GM18511 (cell line): ENCODE measurements at regions not wholly inside any gene's neighbourhood (a gene's known extent, or its start where the extent isn't known, plus 50 kb on each side); places are given as distances from the start of the nearest gene placed in this dataset.

Source experiments
- ATAC-seq: cut with Tn5 transposase; IDR thresholded peaks from one replicate; pipeline ENCODE4 v1.9.1; 2021; ENCODE audit warnings: mild to moderate bottlenecking, moderate library complexity; ENCODE audit not compliant: unreplicated experiment

GRCh38 chr4:33606951-33607350, 2637.4 kb downstream of the ARAP2 start:
- ATAC-seq: no peak

DNA sequence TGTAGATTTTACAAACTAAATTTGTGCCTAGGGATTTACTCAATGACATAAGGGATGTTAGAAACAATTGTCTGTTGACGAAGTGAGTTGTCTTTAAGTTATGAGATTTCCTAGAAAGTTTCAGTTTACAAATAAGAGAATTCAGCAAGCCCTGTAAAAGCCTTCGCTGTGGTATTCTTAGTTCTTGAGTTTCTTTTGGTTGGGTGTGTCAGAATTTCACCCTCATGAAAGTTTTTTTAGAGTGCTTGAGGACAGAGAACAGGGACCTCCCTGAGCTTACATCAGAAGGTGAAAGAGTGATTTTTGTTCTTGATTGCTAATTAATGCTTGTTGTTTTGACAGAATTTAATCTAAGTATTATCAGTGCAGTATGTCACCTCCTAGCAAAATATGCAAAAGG, 2628.2 kb downstream of the ARAP2 start:
- no peak for ATAC-seq

DNA sequence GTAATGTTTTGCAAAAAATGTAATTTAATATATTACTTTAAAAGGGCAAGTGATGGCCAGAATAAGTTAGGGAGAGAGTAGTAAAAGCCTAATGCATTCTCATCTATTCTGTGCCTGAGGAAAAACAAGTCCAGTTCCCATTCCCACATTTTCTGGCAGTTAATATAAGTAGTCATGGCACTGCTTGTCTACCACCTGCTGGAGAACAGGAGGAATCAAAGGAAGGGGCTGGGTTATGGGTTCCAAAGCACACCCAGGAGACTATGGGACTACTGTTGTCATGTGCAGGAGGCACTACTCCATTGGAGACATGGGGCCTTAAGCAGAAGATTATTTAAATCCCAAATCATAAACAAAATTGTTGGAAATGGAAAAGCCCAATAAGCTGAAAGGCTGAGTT, 2618.6 kb downstream of the ARAP2 start:
- ATAC-seq: no peak

GRCh38 chr4:33626221-33626620, 2618.1 kb downstream of the ARAP2 start:
- no peak for ATAC-seq

DNA sequence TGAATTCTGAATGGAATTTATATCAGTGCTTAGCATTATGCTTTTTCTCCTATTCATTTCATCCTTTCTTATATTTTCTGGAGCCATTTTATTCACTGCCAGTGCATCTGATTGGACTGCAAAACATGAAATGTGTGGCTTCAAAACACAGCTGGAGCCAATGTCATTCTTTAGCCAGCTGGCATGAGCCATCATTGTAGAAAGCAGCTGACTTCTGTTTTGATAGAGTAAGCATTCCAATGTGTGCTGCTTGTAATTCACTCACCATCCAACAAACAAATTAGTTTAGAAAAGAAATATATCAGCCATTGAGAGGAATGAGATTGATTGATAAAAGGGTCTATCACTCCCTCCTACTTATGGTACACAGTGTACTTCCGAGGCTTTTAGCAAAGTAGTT, 2616.0 kb downstream of the ARAP2 start:
- ATAC-seq: no peak

- ATAC-seq: no peak
These were observed 2595.3 kb downstream of the ARAP2 start for GRCh38 chr4:33649015-33649414.

DNA sequence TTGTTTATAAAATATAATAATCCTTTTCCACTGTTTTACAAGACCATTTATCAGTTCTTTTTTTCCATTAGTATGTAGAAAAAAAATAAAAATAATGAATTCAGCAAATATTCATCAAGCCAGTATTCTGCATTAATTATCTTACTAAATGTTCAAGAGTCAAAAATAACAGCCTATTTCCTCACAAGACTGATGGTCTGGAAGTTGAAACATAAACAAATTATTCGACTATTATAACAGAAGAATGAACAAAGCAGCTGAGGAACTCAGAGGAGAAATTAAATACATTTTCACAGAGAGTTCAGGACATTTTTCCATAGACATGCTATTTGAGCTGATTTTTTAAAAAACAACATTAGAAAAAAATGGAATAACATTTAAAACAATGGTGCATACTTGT, 2594.8 kb downstream of the ARAP2 start:
- ATAC-seq: no peak

DNA sequence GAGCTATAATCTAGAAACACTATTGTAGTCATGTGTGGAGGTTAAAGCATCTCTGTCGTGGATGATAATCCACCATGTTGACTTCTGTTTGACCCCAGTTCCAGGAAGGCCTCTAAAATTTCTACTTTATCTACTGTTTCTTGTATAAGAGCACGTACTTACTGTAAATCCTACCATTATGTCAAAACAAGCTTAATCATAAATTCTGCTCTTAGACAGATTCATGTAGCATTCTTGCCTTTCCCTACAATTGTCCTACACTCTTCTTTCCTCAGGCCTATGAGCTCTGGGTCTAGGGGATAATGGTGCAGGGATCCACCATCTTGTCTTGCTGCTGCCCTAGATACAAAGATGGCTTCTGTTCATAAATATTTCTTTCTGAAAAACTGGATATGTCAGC, 2594.3 kb downstream of the ARAP2 start:
- no peak for ATAC-seq

GRCh38 chr4:33658971-33659370, 2585.3 kb downstream of the ARAP2 start:
- ATAC-seq: no peak

GRCh38 chr4:33661636-33662035, 2582.7 kb downstream of the ARAP2 start:
- no peak for ATAC-seq

DNA sequence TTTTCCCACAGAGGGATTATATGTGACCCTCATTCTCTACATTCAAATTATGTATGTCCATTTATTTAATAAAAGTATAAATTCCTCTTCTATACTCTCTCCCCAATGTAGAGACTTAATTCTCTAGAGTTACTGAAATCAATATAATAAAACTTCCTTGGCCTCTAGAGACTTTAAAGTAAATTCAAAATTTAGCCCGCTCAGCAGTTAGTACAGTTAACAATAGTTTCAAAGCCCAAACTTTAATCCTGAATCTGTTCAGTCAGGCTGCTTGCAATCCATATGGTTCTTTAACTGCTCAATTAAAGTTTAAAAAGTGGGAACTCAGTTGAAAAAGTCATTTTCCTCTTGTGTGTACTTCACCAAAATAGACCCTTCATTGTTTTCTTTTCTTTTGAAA, 2558.4 kb downstream of the ARAP2 start:
- ATAC-seq: no peak

GRCh38 chr4:33696041-33696440, 2548.3 kb downstream of the ARAP2 start:
- no peak for ATAC-seq

DNA sequence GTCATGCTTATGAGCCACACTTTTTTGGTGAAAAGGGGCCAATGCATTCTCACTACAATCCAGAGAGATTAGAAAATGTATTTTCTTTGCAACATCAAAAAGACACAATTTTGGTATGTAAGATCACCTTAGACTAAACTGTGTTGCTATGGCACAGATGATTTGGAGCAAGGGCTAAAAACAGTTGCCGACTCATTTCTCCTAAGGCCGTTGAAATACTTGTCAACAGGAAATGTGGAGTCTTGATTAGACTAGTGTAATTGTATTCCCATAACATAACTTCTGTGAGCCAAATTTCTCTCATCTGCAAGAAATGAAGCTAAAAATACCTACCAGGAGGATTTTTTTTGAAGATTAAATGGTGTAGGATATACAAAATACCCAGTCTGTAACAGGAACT, 2547.7 kb downstream of the ARAP2 start:
- ATAC-seq: no peak

GRCh38 chr4:33709247-33709646, 2535.1 kb downstream of the ARAP2 start:
- ATAC-seq: no peak

DNA sequence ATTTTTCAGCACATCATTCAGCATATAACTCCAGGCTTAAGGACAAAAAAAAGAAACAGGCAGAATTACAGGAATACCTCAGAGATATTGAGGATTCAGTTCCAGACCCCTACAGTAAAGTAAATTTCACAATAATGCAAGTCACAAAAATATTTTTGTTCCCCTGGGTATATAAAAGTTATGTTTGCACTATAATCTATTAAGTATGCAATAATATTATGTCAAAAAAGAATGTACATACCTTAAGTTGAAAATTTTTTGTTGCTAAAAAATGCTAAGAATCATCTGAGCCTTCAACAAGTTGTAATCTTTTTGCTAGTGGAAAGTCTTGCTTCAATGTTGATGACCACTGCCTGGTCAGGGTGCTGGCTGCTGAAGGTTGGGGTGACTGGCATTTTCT, 2532.5 kb downstream of the ARAP2 start:
- no peak for ATAC-seq

DNA sequence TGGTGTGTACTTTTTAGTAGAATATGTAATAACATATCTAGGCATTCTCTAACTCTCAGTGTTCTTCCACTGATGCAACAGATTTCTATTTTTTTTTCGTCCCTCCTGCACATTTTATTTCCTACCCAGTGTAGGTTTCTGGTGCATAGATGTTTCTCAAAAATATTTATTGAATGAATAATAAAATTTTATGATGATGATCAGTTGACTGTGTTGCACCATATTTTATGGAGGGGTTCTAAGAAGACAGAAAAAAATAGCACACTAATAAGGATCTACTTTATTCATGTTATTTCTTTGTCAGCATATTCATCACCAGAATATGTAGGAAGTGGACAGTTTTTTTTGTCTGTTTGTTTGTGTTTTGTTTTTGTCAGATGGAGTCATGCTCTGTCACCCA, 2529.3 kb downstream of the ARAP2 start:
- no peak for ATAC-seq

GRCh38 chr4:33715841-33716395, 2528.4 kb downstream of the ARAP2 start:
- ATAC-seq: no peak

DNA sequence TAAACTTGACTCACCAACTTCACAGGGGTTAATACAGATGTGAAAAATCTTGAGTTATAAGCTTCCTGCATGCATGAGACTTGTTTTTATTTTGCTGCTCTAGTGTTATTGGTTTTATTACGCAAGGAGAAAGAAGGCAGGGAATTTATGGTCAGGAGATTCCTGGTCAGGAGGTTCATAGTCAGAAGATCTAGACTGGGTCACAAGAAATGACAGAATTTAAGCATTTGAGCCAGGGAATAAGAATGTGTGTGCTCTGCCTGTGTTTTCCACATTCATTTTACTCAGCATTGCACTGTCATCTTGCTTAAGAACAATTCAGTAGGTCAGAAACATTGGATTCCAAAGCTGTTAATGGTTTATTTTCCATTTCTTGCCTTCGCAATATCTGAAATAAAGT, 2522.1 kb downstream of the ARAP2 start:
- no peak for ATAC-seq

GRCh38 chr4:33722800-33723516, 2521.4 kb downstream of the ARAP2 start:
- no peak for ATAC-seq

DNA sequence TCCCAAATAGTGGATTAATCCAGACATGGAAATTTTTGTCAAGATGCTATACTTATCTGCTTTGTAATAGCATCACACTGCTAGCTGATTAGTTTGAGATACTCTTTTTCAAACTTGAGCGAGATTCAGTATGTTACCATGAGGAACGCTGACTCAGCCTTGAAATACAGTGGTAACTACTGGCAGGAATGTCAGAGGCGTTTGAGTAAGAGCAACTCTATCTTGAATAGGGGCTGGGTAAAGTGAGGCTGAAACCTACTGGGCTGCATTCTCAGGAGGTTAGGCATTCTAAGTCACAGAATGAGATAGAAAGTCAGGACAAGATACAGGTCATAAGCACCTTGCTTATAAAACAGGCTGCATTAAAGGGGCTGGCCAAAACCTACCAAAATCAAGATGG, 2519.6 kb downstream of the ARAP2 start:
- no peak for ATAC-seq

DNA sequence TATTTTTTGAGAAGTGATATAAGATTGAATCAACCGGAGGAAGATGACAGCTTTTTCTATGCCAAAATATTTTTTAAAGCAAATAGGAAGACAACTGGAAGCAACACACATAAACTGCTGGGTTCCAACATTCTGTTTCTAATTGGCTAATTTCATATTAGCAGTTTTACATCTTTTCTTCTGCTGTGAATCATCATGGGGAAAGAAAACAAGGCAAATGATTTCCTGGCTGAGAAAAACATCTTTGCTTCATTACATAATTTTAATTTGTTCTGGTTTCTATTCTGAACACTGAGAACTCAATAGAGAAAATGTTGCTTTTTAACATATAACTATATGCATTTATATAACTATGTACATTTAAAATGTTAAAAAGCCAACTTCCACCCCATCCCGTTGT, 2518.5 kb downstream of the ARAP2 start:
- ATAC-seq: no peak

DNA sequence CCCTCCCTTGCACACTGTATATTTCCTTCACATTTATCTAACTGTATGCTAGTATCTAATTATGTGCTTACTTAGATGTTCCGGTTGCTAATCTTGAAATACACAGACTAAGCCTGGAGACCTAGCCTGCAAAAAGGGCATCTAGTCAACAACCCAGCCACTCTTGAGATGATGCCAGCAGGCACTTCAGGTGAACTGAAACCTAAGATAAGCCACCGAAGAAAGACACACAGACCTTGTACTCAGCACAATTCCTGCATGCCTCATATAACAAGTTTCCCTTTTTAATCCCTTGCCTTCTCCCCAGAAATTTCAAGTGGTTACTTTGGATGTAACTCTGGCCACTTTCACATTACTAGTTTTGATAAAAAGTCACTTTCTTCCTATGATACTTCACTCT, 2506.6 kb downstream of the ARAP2 start:
- ATAC-seq: no peak
